Dendritic cell treated with granulocyte-macrophage colony-stimulating factor and Interleukin-4, amounts not matched to agents 40 ng/mL and 50 ng/mL, for 4 days (primary cell): ENCODE measurements at regions not wholly inside any gene's neighbourhood (a gene's known extent, or its start where the extent isn't known, plus 50 kb on each side); places are given as distances from the start of the nearest gene placed in this dataset.

Experiments used
- H3K27ac Mint-ChIP-seq: one replicate; pipeline ENCODE4 v1.8.0; 2022; ENCODE audit warnings: mild to moderate bottlenecking, mixed read lengths
- H3K27me3 Mint-ChIP-seq: one replicate; pipeline ENCODE4 v1.8.0; 2022; ENCODE audit warnings: mild to moderate bottlenecking, mixed read lengths
- H3K36me3 Mint-ChIP-seq: one replicate; pipeline ENCODE4 v1.8.0; 2022; ENCODE audit warnings: low read depth, mixed read lengths
- H3K4me1 Mint-ChIP-seq: one replicate; pipeline ENCODE4 v1.8.0; 2022; ENCODE audit warnings: low read depth, mixed read lengths
- H3K4me3 Mint-ChIP-seq: one replicate; pipeline ENCODE4 v1.8.0; 2022; ENCODE audit warnings: mild to moderate bottlenecking, moderate library complexity, mixed read lengths
- H3K9me3 Mint-ChIP-seq: one replicate; pipeline ENCODE4 v1.8.0; 2022; ENCODE audit warnings: mixed read lengths
- intact Hi-C: fragments of 100-400 bp; cut with micrococcal nuclease; formaldehyde crosslinking; loops from one replicate; pipeline ENCODE4 v1.15.0; 2022

GRCh38 chr2:6784291-6784690 lies 81.4 kb downstream of the CMPK2 start:
- H3K27me3 Mint-ChIP-seq = peaks cover 12% of the 10 kb centered on the region
- intact Hi-C loops = no loop called here
- H3K9me3 Mint-ChIP-seq = no peaks in the 10 kb centered on the region
- no peaks in the 10 kb centered on the region for H3K36me3 Mint-ChIP-seq
- H3K27ac Mint-ChIP-seq = no peak overlapping the region
- H3K4me1 Mint-ChIP-seq = peaks cover 50% of the 10 kb centered on the region
- no peak overlapping the region for H3K4me3 Mint-ChIP-seq

GRCh38 chr2:6785493-6785892 lies 80.2 kb downstream of the CMPK2 start:
- Mint-ChIP-seq H3K27me3 (peaks cover 6% of the 10 kb centered on the region), H3K36me3 (no peaks in the 10 kb centered on the region), H3K4me1 (peaks cover 45% of the 10 kb centered on the region), H3K27ac (no peak overlapping the region), H3K4me3 (no peak overlapping the region), H3K9me3 (no peaks in the 10 kb centered on the region)
- intact Hi-C loops = no loop called here

GRCh38 chr2:6787376-6787775 lies 78.3 kb downstream of the CMPK2 start:
- H3K4me3 Mint-ChIP-seq = no peak overlapping the region
- intact Hi-C loops = no loop called here
- no peak overlapping the region for H3K27ac Mint-ChIP-seq
- H3K4me1 Mint-ChIP-seq = peaks cover 26% of the 10 kb centered on the region
- H3K27me3 Mint-ChIP-seq = peaks cover 5% of the 10 kb centered on the region
- H3K36me3 Mint-ChIP-seq = no peaks in the 10 kb centered on the region
- no peaks in the 10 kb centered on the region for H3K9me3 Mint-ChIP-seq

- Mint-ChIP-seq H3K9me3 (no peaks in the 10 kb centered on the region), H3K4me1 (peaks cover 19% of the 10 kb centered on the region), H3K27me3 (peaks cover 5% of the 10 kb centered on the region), H3K36me3 (no peaks in the 10 kb centered on the region), H3K27ac (no peak overlapping the region), H3K4me3 (no peak overlapping the region)
- intact Hi-C loops = no loop called here
These were observed 77.1 kb downstream of the CMPK2 start for GRCh38 chr2:6788614-6789013.

GRCh38 chr2:6789559-6790138 lies 76.1 kb downstream of the CMPK2 start:
- Mint-ChIP-seq H3K9me3 (no peaks in the 10 kb centered on the region), H3K4me1 (peaks cover 8% of the 10 kb centered on the region), H3K36me3 (no peaks in the 10 kb centered on the region), H3K4me3 (no peak overlapping the region), H3K27me3 (peaks cover 3% of the 10 kb centered on the region), H3K27ac (no peak overlapping the region)
- intact Hi-C loops = no loop called here

GRCh38 chr2:6791682-6792081 lies 74.0 kb downstream of the CMPK2 start:
- peaks cover 5% of the 10 kb centered on the region for H3K4me1 Mint-ChIP-seq
- H3K9me3 Mint-ChIP-seq = no peaks in the 10 kb centered on the region
- intact Hi-C loops = no loop called here
- no peak overlapping the region for H3K27ac Mint-ChIP-seq
- H3K36me3 Mint-ChIP-seq = no peaks in the 10 kb centered on the region
- H3K4me3 Mint-ChIP-seq = no peak overlapping the region
- H3K27me3 Mint-ChIP-seq = peaks cover 3% of the 10 kb centered on the region

GRCh38 chr2:6792883-6793282 lies 72.8 kb downstream of the CMPK2 start:
- Mint-ChIP-seq H3K9me3 (no peaks in the 10 kb centered on the region), H3K27ac (no peak overlapping the region), H3K4me1 (peaks cover 5% of the 10 kb centered on the region), H3K4me3 (no peak overlapping the region), H3K27me3 (peaks cover 4% of the 10 kb centered on the region), H3K36me3 (no peaks in the 10 kb centered on the region)
- intact Hi-C loops = no loop called here

GRCh38 chr2:6793371-6793770 lies 72.3 kb downstream of the CMPK2 start:
- no peak overlapping the region for H3K4me3 Mint-ChIP-seq
- intact Hi-C loops = no loop called here

GRCh38 chr2:6793913-6794312 lies 71.8 kb downstream of the CMPK2 start:
- no peaks in the 10 kb centered on the region for H3K9me3 Mint-ChIP-seq
- H3K27me3 Mint-ChIP-seq = peaks cover 4% of the 10 kb centered on the region
- peaks cover 5% of the 10 kb centered on the region for H3K4me1 Mint-ChIP-seq
- H3K36me3 Mint-ChIP-seq = no peaks in the 10 kb centered on the region
- intact Hi-C loops = no loop called here
- H3K4me3 Mint-ChIP-seq = no peak overlapping the region
- no peak overlapping the region for H3K27ac Mint-ChIP-seq

More at GRCh38 chr2:6793371-6793770, 72.3 kb downstream of the CMPK2 start:
- Mint-ChIP-seq H3K36me3 (no peaks in the 10 kb centered on the region), H3K4me1 (peaks cover 5% of the 10 kb centered on the region), H3K27ac (no peak overlapping the region), H3K9me3 (no peaks in the 10 kb centered on the region), H3K27me3 (peaks cover 4% of the 10 kb centered on the region)

- Mint-ChIP-seq H3K27me3 (peaks cover 1% of the 10 kb centered on the region), H3K27ac (no peak overlapping the region), H3K9me3 (no peaks in the 10 kb centered on the region), H3K36me3 (no peaks in the 10 kb centered on the region), H3K4me1 (peaks cover 5% of the 10 kb centered on the region), H3K4me3 (no peak overlapping the region)
- intact Hi-C loops = no loop called here
These were observed 71.3 kb downstream of the CMPK2 start for GRCh38 chr2:6794448-6794847.
